GM12875 (cell line): ENCODE measurements at regions not wholly inside any gene's neighbourhood (a gene's known extent, or its start where the extent isn't known, plus 50 kb on each side); places are given as distances from the start of the nearest gene placed in this dataset.

Source experiments
- H3K4me3 ChIP-seq: one replicate; pipeline ENCODE4 v1.5.1; 2011; ENCODE audit warnings: low read depth, low read length, control low read depth
- CTCF ChIP-seq: IDR thresholded peaks from 2 replicates; pipeline ENCODE4 v1.5.1; 2011; ENCODE audit warnings: low read depth, mild to moderate bottlenecking, control low read depth, inconsistent platforms, low read length, moderate library complexity, borderline replicate concordance; ENCODE audit not compliant: insufficient read depth

- H3K4me3 ChIP-seq, result no peak overlapping the region
- no peak for TF ChIP-seq CTCF
Measured at GRCh38 chr10:69715899-69716606, 85.7 kb upstream of the COL13A1 start.

- no peak overlapping the region for H3K4me3 ChIP-seq
- TF ChIP-seq CTCF, result peak; percentile 81
Measured at GRCh38 chr10:69716711-69717560, 84.8 kb upstream of the COL13A1 start.

- H3K4me3 ChIP-seq, result no peak overlapping the region
Measured at GRCh38 chr10:69718951-69719350, 82.8 kb upstream of the COL13A1 start.

GRCh38 chr10:69721690-69722310 is 79.9 kb upstream of the COL13A1 start:
- H3K4me3 ChIP-seq, result no peak overlapping the region

More at GRCh38 chr10:69718951-69719350, 82.8 kb upstream of the COL13A1 start:
- no peak for TF ChIP-seq CTCF

GRCh38 chr10:69723653-69724052 is 78.1 kb upstream of the COL13A1 start:
- no peak overlapping the region for H3K4me3 ChIP-seq
- TF ChIP-seq CTCF, result no peak

More at GRCh38 chr10:69721690-69722310, 79.9 kb upstream of the COL13A1 start:
- no peak for TF ChIP-seq CTCF

GRCh38 chr10:69726850-69727249 is 74.9 kb upstream of the COL13A1 start:
- H3K4me3 ChIP-seq, result no peak overlapping the region
- TF ChIP-seq CTCF, result no peak
